Kidney epithelial cell (primary cell): ENCODE measurements at regions not wholly inside any gene's neighbourhood (a gene's known extent, or its start where the extent isn't known, plus 50 kb on each side); places are given as distances from the start of the nearest gene placed in this dataset.
A peak's percentile ranks its signal among the peaks of the same experiment; 100 is the strongest.

Source experiments
- DNase-seq: peaks from one replicate; pipeline ENCODE4 v3.0.0-alpha.2; 2010; ENCODE audit warnings: low read depth
- H3K27me3 ChIP-seq: 2 replicates; pipeline ENCODE4 v1.6.0; 2011; ENCODE audit warnings: low read length; ENCODE audit not compliant: control insufficient read depth, insufficient read depth
- H3K36me3 ChIP-seq: 2 replicates; pipeline ENCODE4 v1.5.1; 2011; ENCODE audit warnings: low read length; ENCODE audit not compliant: control insufficient read depth, insufficient read depth
- H3K4me3 ChIP-seq: 2 replicates; pipeline ENCODE4 v1.5.1; 2011; ENCODE audit warnings: low read depth, mild to moderate bottlenecking, control low read depth, low read length
- CTCF ChIP-seq: IDR thresholded peaks from 2 replicates; pipeline ENCODE4 v1.5.1; 2011; ENCODE audit warnings: mild to moderate bottlenecking, moderate library complexity, low read length, control low read depth, inconsistent platforms; ENCODE audit not compliant: insufficient read depth, poor library complexity, severe bottlenecking

GRCh38 chr6:138572167-138572875 lies 73.0 kb upstream of the NHSL1 start:
- Histone ChIP-seq H3K27me3 (no peaks in the 10 kb centered on the region), H3K4me3 (peak overlapping the region; percentile 35), H3K36me3 (no peaks in the 10 kb centered on the region)
- peak; percentile 50 for DNase-seq
- TF ChIP-seq CTCF, result no peak

DNA sequence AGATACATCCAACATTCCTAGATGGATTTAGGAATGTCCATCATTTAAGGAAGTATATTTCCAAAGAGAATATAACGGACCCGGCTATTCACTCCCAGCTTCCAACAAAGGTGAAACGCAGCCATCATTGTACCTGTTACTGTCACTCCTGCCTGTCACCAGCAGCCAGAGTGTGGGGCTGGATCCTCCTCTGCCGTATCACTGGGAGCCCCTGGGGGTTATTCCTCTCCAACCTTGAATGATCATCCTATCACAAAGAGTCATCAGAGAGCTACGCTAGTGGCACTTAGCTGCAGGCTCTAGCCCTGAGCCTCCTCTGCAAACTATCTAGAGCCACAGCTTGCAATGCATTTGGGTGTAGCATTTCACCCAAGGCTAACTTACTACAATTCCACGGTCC lies 73.6 kb upstream of the NHSL1 start:
- TF ChIP-seq CTCF, result no peak
- Histone ChIP-seq H3K4me3 (no peak overlapping the region), H3K36me3 (no peaks in the 10 kb centered on the region), H3K27me3 (no peaks in the 10 kb centered on the region)
- no peak for DNase-seq

- Histone ChIP-seq H3K27me3 (no peaks in the 10 kb centered on the region), H3K4me3 (no peak overlapping the region), H3K36me3 (no peaks in the 10 kb centered on the region)
- no peak for TF ChIP-seq CTCF
- no peak for DNase-seq
Observed at GRCh38 chr6:138575257-138575656, 76.0 kb upstream of the NHSL1 start.

- Histone ChIP-seq H3K27me3 (no peaks in the 10 kb centered on the region), H3K36me3 (no peaks in the 10 kb centered on the region), H3K4me3 (no peak overlapping the region)
- no peak for TF ChIP-seq CTCF
- DNase-seq, result no peak
Observed at GRCh38 chr6:138576313-138576712, 77.0 kb upstream of the NHSL1 start.

- DNase-seq, result peak; percentile 35
- Histone ChIP-seq H3K36me3 (no peaks in the 10 kb centered on the region), H3K27me3 (no peaks in the 10 kb centered on the region), H3K4me3 (no peak overlapping the region)
- no peak for TF ChIP-seq CTCF
Observed at GRCh38 chr6:138577151-138577915, 78.0 kb upstream of the NHSL1 start.
